Astrocyte (in vitro differentiated cells and primary cell): ENCODE measurements at regions not wholly inside any gene's neighbourhood (a gene's known extent, or its start where the extent isn't known, plus 50 kb on each side); places are given as distances from the start of the nearest gene placed in this dataset.

Experiments used
- DNase-seq: peaks from one replicate; pipeline ENCODE4 v3.0.0-alpha.2; 2010; ENCODE audit warnings: low read depth
- FAIRE-seq: peaks from 2 replicates; lab custom pipeline; 2011; peaks lifted over from hg19 to GRCh38; lab: Jason Lieb, UNC
- H2AFZ ChIP-seq: 2 replicates; pipeline ENCODE4 v1.6.0; 2012; ENCODE audit warnings: low read depth, low read length, inconsistent platforms
- H3K27ac ChIP-seq: 2 replicates; pipeline ENCODE4 v1.5.1; 2011; ENCODE audit warnings: low read depth, low read length, inconsistent platforms
- H3K27me3 ChIP-seq: 2 replicates; pipeline ENCODE4 v1.6.0; 2011; ENCODE audit warnings: low read length, inconsistent platforms; ENCODE audit not compliant: insufficient read depth
- H3K36me3 ChIP-seq: 2 replicates; pipeline ENCODE4 v1.5.1; 2011; ENCODE audit warnings: low read length, inconsistent platforms; ENCODE audit not compliant: insufficient read depth
- H3K4me1 ChIP-seq: 2 replicates; pipeline ENCODE4 v1.5.1; 2011; ENCODE audit warnings: low read length, inconsistent platforms; ENCODE audit not compliant: insufficient read depth
- H3K4me2 ChIP-seq: 2 replicates; pipeline ENCODE4 v1.6.0; 2012; ENCODE audit warnings: low read length, inconsistent platforms
- H3K4me3 ChIP-seq: 2 replicates; pipeline ENCODE4 v1.5.1; 2011; ENCODE audit warnings: low read depth, mild to moderate bottlenecking, low read length, inconsistent platforms; ENCODE audit not compliant: insufficient read depth
- H3K79me2 ChIP-seq: 2 replicates; pipeline ENCODE4 v1.6.0; 2012; ENCODE audit warnings: mild to moderate bottlenecking, low read length, inconsistent platforms; ENCODE audit not compliant: insufficient read depth
- H3K9ac ChIP-seq: 2 replicates; pipeline ENCODE4 v1.6.0; 2012; ENCODE audit warnings: mild to moderate bottlenecking, low read length, inconsistent platforms
- H3K9me3 ChIP-seq: 2 replicates; pipeline ENCODE4 v1.5.1; 2012; ENCODE audit warnings: low read depth, mild to moderate bottlenecking, low read length, inconsistent platforms; ENCODE audit not compliant: insufficient read depth
- H4K20me1 ChIP-seq: 2 replicates; pipeline ENCODE4 v1.6.0; 2012; ENCODE audit warnings: low read length, inconsistent platforms; ENCODE audit not compliant: insufficient read depth
- H3K27ac Mint-ChIP-seq: one replicate; pipeline ENCODE4 v1.8.0; 2021; ENCODE audit warnings: mild to moderate bottlenecking, mixed read lengths; ENCODE audit not compliant: unreplicated experiment
- H3K27me3 Mint-ChIP-seq: one replicate; pipeline ENCODE4 v1.8.0; 2021; ENCODE audit warnings: low read depth, mixed read lengths; ENCODE audit not compliant: unreplicated experiment
- H3K36me3 Mint-ChIP-seq: one replicate; pipeline ENCODE4 v1.8.0; 2021; ENCODE audit warnings: low read depth, mixed read lengths; ENCODE audit not compliant: unreplicated experiment
- H3K4me1 Mint-ChIP-seq: one replicate; pipeline ENCODE4 v1.8.0; 2021; ENCODE audit warnings: low read depth, mixed read lengths; ENCODE audit not compliant: unreplicated experiment
- H3K4me3 Mint-ChIP-seq: one replicate; pipeline ENCODE4 v1.8.0; 2021; ENCODE audit warnings: mild to moderate bottlenecking, moderate library complexity, mixed read lengths; ENCODE audit not compliant: unreplicated experiment
- H3K9me3 Mint-ChIP-seq: one replicate; pipeline ENCODE4 v1.8.0; 2021; ENCODE audit warnings: mild to moderate bottlenecking, mixed read lengths; ENCODE audit not compliant: unreplicated experiment
- CTCF ChIP-seq: IDR thresholded peaks from 2 replicates; pipeline ENCODE4 v1.5.1; 2011; ENCODE audit warnings: low read depth, mild to moderate bottlenecking, inconsistent platforms, low read length, moderate library complexity; ENCODE audit not compliant: insufficient read depth
- EZH2 ChIP-seq: IDR thresholded peaks from 2 replicates; pipeline ENCODE4 v1.6.1; 2012; ENCODE audit warnings: mild to moderate bottlenecking, low read length, inconsistent platforms; ENCODE audit not compliant: insufficient read depth

GRCh38 chr20:48467622-48468021 is 360.2 kb downstream of the PREX1 start:
- Histone ChIP-seq H3K4me2 (no peak overlapping the region), H2AFZ (no peak overlapping the region), H3K36me3 (no peaks in the 10 kb centered on the region), H3K27ac (no peak overlapping the region), H3K4me1 (peaks cover 5% of the 10 kb centered on the region), H3K79me2 (no peaks in the 10 kb centered on the region), H3K9ac (no peak overlapping the region), H3K27me3 (no peaks in the 10 kb centered on the region), H3K9me3 (no peaks in the 10 kb centered on the region), H3K4me3 (no peak overlapping the region), H4K20me1 (no peaks in the 10 kb centered on the region)
- Mint-ChIP-seq H3K27ac (no peak overlapping the region), H3K4me1 (peaks cover 7% of the 10 kb centered on the region), H3K36me3 (no peaks in the 10 kb centered on the region), H3K9me3 (peaks cover 2% of the 10 kb centered on the region), H3K27me3 (peaks cover 12% of the 10 kb centered on the region), H3K4me3 (no peak overlapping the region)
- DNase-seq (no peak), FAIRE-seq (no peak)
- TF ChIP-seq CTCF, result no peak
- TF ChIP-seq EZH2, result no peak

- no peaks in the 10 kb centered on the region for H3K9me3 ChIP-seq
- FAIRE-seq, result no peak
These were observed 362.5 kb downstream of the PREX1 start for GRCh38 chr20:48465271-48465670.

More at GRCh38 chr20:48465271-48465670, 362.5 kb downstream of the PREX1 start:
- H3K4me3 Mint-ChIP-seq, result no peak overlapping the region
- Histone ChIP-seq H3K27ac (no peak overlapping the region), H3K4me3 (no peak overlapping the region), H3K36me3 (no peaks in the 10 kb centered on the region), H3K79me2 (no peaks in the 10 kb centered on the region), H3K4me1 (peaks cover 5% of the 10 kb centered on the region), H4K20me1 (no peaks in the 10 kb centered on the region), H2AFZ (no peak overlapping the region), H3K4me2 (no peak overlapping the region), H3K9ac (no peak overlapping the region), H3K27me3 (peaks cover 8% of the 10 kb centered on the region)
- no peak overlapping the region for H3K27ac Mint-ChIP-seq
- peaks cover 7% of the 10 kb centered on the region for H3K4me1 Mint-ChIP-seq
- DNase-seq, result no peak
- no peak for TF ChIP-seq EZH2
- TF ChIP-seq CTCF, result no peak
- peaks cover 35% of the 10 kb centered on the region for H3K27me3 Mint-ChIP-seq
- H3K36me3 Mint-ChIP-seq, result no peaks in the 10 kb centered on the region
- peaks cover 2% of the 10 kb centered on the region for H3K9me3 Mint-ChIP-seq
